RWPE2 (cell line): ENCODE measurements at regions not wholly inside any gene's neighbourhood (a gene's known extent, or its start where the extent isn't known, plus 50 kb on each side); places are given as distances from the start of the nearest gene placed in this dataset.
"Not testable (repeated sequence)": the region's sequence is repeated elsewhere in the genome, so short reads cannot be mapped to it uniquely, and the experiment has no call there.

ENCODE experiments used
- ATAC-seq: fragments of 200-7000 bp; cut with Tn5 transposase; 3 replicates; pipeline ENCODE4 v1.9.1; 2021; ENCODE audit warnings: low read depth
- DNase-seq: peaks from one replicate; pipeline ENCODE4 v3.0.0-alpha.2; 2020; ENCODE audit warnings: low spot score
- H3K27ac ChIP-seq: fragments of 450-650 bp; 2 replicates; pipeline ENCODE4 v1.5.1; 2017; ENCODE audit warnings: mild to moderate bottlenecking; ENCODE audit not compliant: poor library complexity, severe bottlenecking
- H3K27me3 ChIP-seq: fragments of 250-450 bp; sonication (Bioruptor Pico); 2 replicates; pipeline ENCODE4 v1.5.1; 2021; ENCODE audit warnings: mild to moderate bottlenecking, moderate library complexity; ENCODE audit not compliant: insufficient read depth, poor library complexity, severe bottlenecking
- H3K36me3 ChIP-seq: fragments of 250-450 bp; sonication (Bioruptor Pico); 2 replicates; pipeline ENCODE4 v1.5.1; 2020; ENCODE audit warnings: low read depth, mild to moderate bottlenecking, moderate library complexity
- H3K4me1 ChIP-seq: fragments of 250-450 bp; sonication (Bioruptor Pico); 2 replicates; pipeline ENCODE4 v1.5.1; 2021; ENCODE audit warnings: mild to moderate bottlenecking, moderate library complexity; ENCODE audit not compliant: insufficient read depth, poor library complexity, severe bottlenecking
- H3K4me3 ChIP-seq: fragments of 250-450 bp; sonication (Bioruptor Pico); 2 replicates; pipeline ENCODE4 v1.5.1; 2021; ENCODE audit warnings: mild to moderate bottlenecking, moderate library complexity; ENCODE audit not compliant: severe bottlenecking
- H3K9me3 ChIP-seq: fragments of 250-450 bp; sonication (Bioruptor Pico); 2 replicates; pipeline ENCODE4 v1.5.1; 2021; ENCODE audit warnings: mild to moderate bottlenecking, moderate library complexity; ENCODE audit not compliant: severe bottlenecking
- TF ChIP-seq, protein P1 (sequence below): fragments of 450-650 bp; IDR thresholded peaks from one replicate; pipeline ENCODE4 v1.5.1; 2017; ENCODE audit warnings: mild to moderate bottlenecking, moderate library complexity; ENCODE audit not compliant: poor library complexity, severe bottlenecking

- ATAC-seq (no peak), DNase-seq (no peak)
- H3K9me3 ChIP-seq: no peaks in the 10 kb centered on the region
Measured at GRCh38 chr11:98390391-98390790, 630.4 kb upstream of the CNTN5 start.

DNA sequence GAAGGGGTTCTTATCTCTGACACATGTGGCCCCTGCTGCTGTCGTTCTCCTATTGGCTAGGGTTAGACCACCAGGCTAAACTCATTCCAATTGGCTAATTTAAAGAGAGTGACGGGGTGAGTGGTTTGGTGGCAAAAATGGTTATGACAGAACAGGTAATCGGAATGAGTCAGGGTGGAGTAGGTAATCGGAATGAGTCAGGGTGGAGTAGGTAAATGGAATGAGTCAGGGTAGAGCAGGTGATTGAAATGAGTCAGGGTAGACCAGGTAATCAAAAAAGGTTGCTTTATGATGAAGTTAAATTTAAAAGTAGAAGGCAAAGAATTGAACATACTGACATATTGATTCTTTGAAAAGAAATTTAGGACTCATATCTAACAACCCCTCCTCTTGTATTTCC lies 626.2 kb upstream of the CNTN5 start:
- not testable (repeated sequence) for H3K4me3 ChIP-seq, H3K27me3 ChIP-seq, ATAC-seq, H3K27ac ChIP-seq, H3K4me1 ChIP-seq, DNase-seq, H3K36me3 ChIP-seq, H3K9me3 ChIP-seq

More at GRCh38 chr11:98390391-98390790, 630.4 kb upstream of the CNTN5 start:
- TF ChIP-seq, protein P1, sequence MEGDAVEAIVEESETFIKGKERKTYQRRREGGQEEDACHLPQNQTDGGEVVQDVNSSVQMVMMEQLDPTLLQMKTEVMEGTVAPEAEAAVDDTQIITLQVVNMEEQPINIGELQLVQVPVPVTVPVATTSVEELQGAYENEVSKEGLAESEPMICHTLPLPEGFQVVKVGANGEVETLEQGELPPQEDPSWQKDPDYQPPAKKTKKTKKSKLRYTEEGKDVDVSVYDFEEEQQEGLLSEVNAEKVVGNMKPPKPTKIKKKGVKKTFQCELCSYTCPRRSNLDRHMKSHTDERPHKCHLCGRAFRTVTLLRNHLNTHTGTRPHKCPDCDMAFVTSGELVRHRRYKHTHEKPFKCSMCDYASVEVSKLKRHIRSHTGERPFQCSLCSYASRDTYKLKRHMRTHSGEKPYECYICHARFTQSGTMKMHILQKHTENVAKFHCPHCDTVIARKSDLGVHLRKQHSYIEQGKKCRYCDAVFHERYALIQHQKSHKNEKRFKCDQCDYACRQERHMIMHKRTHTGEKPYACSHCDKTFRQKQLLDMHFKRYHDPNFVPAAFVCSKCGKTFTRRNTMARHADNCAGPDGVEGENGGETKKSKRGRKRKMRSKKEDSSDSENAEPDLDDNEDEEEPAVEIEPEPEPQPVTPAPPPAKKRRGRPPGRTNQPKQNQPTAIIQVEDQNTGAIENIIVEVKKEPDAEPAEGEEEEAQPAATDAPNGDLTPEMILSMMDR: no peak
- Histone ChIP-seq H3K4me1 (no peaks in the 10 kb centered on the region), H3K4me3 (no peak overlapping the region), H3K36me3 (no peaks in the 10 kb centered on the region), H3K27ac (no peak overlapping the region), H3K27me3 (no peaks in the 10 kb centered on the region)

- H3K27me3 ChIP-seq: no peaks in the 10 kb centered on the region
- DNase-seq (no peak), ATAC-seq (no peak)
- no peaks in the 10 kb centered on the region for H3K9me3 ChIP-seq
- no peaks in the 10 kb centered on the region for H3K36me3 ChIP-seq
- TF ChIP-seq, protein P1: no peak
- H3K4me3 ChIP-seq: no peak overlapping the region
- no peak overlapping the region for H3K27ac ChIP-seq
- H3K4me1 ChIP-seq: no peaks in the 10 kb centered on the region
Measured at GRCh38 chr11:98398508-98398907, 622.2 kb upstream of the CNTN5 start.

DNA sequence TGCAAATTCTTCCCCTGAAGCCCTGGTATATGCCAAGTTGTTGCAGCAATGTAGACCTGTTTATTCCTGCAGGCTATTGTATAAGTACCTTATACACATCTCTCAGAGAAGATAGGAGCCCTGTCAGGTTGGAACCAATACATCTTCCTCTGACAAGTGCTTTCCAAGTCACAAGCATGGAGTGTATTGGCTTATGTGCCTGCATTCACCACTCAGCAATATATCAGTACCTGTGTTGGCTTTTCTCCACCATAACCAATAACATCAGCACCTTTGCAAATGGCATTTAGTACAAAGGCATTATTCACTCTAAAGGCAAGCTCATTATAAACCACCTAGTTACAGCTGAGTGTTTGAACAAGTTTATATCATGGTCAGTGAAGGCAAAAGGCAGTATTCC lies 611.7 kb upstream of the CNTN5 start:
- Histone ChIP-seq H3K27ac (no peak overlapping the region), H3K36me3 (no peaks in the 10 kb centered on the region), H3K27me3 (no peaks in the 10 kb centered on the region), H3K4me1 (no peaks in the 10 kb centered on the region), H3K4me3 (no peak overlapping the region), H3K9me3 (no peaks in the 10 kb centered on the region)
- DNase-seq (no peak), ATAC-seq (no peak)
- TF ChIP-seq, protein P1: no peak

DNA sequence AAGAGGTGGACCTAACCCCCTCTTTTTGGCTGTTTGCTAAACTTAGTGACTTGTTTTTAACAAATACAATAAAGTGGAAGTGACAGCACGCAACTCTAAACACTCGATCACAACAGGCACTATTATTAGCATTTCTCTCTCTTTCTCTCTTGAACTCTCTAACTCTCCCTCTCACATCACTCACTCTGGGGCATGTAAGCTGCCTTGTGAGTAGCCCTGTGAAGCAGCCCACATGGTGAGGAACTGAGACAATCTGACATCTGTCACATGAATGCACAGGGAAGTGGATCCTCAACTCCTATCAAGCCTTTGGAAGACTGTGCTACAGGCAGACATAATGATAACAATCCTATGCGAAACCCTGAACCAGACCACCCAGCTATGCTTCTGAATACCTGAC lies 609.0 kb upstream of the CNTN5 start:
- H3K4me1 ChIP-seq: no peaks in the 10 kb centered on the region
- ATAC-seq: no peak
- H3K27ac ChIP-seq: no peak overlapping the region
- H3K36me3 ChIP-seq: no peaks in the 10 kb centered on the region
- no peak for DNase-seq
- no peaks in the 10 kb centered on the region for H3K27me3 ChIP-seq
- no peaks in the 10 kb centered on the region for H3K9me3 ChIP-seq
- TF ChIP-seq, protein P1: no peak
- no peak overlapping the region for H3K4me3 ChIP-seq
